ENCODE measurements at regions not wholly inside any gene's neighbourhood (a gene's known extent, or its start where the extent isn't known, plus 50 kb on each side); places are given as distances from the start of the nearest gene placed in this dataset.

DNA sequence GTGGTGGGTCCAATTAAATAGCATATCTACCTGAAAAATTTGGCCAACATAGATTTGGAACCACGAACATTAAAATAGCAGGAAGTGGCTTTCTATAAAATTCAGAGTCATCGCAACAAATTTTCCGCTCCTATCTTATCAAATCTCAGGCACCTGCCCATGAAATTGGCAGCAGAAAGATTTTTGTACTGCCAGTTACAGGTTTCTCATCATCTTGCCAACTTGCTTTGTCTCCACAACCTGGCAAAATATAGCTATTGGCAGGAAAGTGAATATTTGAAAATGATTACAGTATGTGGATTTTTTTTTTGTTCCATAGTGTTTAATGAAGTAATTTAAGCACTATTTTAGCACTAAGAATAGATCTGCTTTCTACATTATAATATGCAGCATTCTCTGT lies 161.6 kb upstream of the LRRC3B start:
- TF ChIP-seq JUN (IDR thresholded peaks at IDR 0.05; ENCODE audit: borderline replicate concordance, insufficient read depth, insufficient read length, low read depth) = no peak
- TF ChIP-seq, protein P1, sequence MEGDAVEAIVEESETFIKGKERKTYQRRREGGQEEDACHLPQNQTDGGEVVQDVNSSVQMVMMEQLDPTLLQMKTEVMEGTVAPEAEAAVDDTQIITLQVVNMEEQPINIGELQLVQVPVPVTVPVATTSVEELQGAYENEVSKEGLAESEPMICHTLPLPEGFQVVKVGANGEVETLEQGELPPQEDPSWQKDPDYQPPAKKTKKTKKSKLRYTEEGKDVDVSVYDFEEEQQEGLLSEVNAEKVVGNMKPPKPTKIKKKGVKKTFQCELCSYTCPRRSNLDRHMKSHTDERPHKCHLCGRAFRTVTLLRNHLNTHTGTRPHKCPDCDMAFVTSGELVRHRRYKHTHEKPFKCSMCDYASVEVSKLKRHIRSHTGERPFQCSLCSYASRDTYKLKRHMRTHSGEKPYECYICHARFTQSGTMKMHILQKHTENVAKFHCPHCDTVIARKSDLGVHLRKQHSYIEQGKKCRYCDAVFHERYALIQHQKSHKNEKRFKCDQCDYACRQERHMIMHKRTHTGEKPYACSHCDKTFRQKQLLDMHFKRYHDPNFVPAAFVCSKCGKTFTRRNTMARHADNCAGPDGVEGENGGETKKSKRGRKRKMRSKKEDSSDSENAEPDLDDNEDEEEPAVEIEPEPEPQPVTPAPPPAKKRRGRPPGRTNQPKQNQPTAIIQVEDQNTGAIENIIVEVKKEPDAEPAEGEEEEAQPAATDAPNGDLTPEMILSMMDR (IDR thresholded peaks at IDR 0.05; ENCODE audit: extremely low read depth in 1 of 2, insufficient read depth in 1 of 2, low read depth in 1 of 2, low read length in 2 of 2) = no peak
- no peak for TF ChIP-seq POLR2AphosphoS5 (IDR thresholded peaks at IDR 0.05; ENCODE audit: insufficient read depth, low read depth, low read length)

Data from endothelial cell of umbilical vein (primary cell).